B cell (primary cell): ENCODE measurements at regions not wholly inside any gene's neighbourhood (a gene's known extent, or its start where the extent isn't known, plus 50 kb on each side); places are given as distances from the start of the nearest gene placed in this dataset.

Experiments
- CTCF ChIP-seq: fragments of 200-600 bp; IDR thresholded peaks from one replicate; pipeline ENCODE4 v1.8.0; 2022; ENCODE audit warnings: antibody characterized with exemption, mild to moderate bottlenecking
- EZH2 ChIP-seq: IDR thresholded peaks from 2 replicates; pipeline ENCODE4 v1.6.1; 2012; ENCODE audit warnings: borderline replicate concordance, low read depth, mild to moderate bottlenecking, moderate library complexity, low read length; ENCODE audit not compliant: insufficient read depth, poor library complexity, severe bottlenecking

- no peak for TF ChIP-seq CTCF
- TF ChIP-seq EZH2, result no peak
Measured at GRCh38 chr2:129067953-129068352, 749.3 kb upstream of the HS6ST1 start.
